Germinal center (tissue), 1 donor: ENCODE measurements at regions not wholly inside any gene's neighbourhood (a gene's known extent, or its start where the extent isn't known, plus 50 kb on each side); places are given as distances from the start of the nearest gene placed in this dataset.

ENCODE experiments used
- DNase-seq: peaks from one replicate; pipeline ENCODE4 v3.0.0; 2012; ENCODE audit warnings: mixed read lengths, low spot score

GRCh38 chr3:40858364-40859115 is 333.8 kb downstream of the ZNF621 start:
- no peak for DNase-seq

- no peak for DNase-seq
Measured at GRCh38 chr3:40862946-40863345, 336.4 kb upstream of the CTNNB1 start.

GRCh38 chr3:40864146-40864782 is 335.0 kb upstream of the CTNNB1 start:
- DNase-seq: no peak

- no peak for DNase-seq
Measured at GRCh38 chr3:40864915-40865314, 334.4 kb upstream of the CTNNB1 start.

GRCh38 chr3:40867797-40868196 is 331.5 kb upstream of the CTNNB1 start:
- no peak for DNase-seq

- no peak for DNase-seq
Measured at GRCh38 chr3:40869013-40869412, 330.3 kb upstream of the CTNNB1 start.

- DNase-seq: no peak
Measured at GRCh38 chr3:40869939-40870338, 329.4 kb upstream of the CTNNB1 start.

GRCh38 chr3:40871394-40871793 is 327.9 kb upstream of the CTNNB1 start:
- no peak for DNase-seq

GRCh38 chr3:40872258-40872920 is 326.9 kb upstream of the CTNNB1 start:
- DNase-seq: no peak

- no peak for DNase-seq
Measured at GRCh38 chr3:40873476-40873875, 325.8 kb upstream of the CTNNB1 start.

GRCh38 chr3:40873934-40874699 is 325.2 kb upstream of the CTNNB1 start:
- DNase-seq: no peak

GRCh38 chr3:40875581-40875980 is 323.7 kb upstream of the CTNNB1 start:
- DNase-seq: no peak

GRCh38 chr3:40876009-40876408 is 323.3 kb upstream of the CTNNB1 start:
- DNase-seq: no peak

- no peak for DNase-seq
Measured at GRCh38 chr3:40876496-40876895, 322.8 kb upstream of the CTNNB1 start.

GRCh38 chr3:40877631-40878463 is 321.5 kb upstream of the CTNNB1 start:
- no peak for DNase-seq

GRCh38 chr3:40878464-40878905 is 320.8 kb upstream of the CTNNB1 start:
- DNase-seq: no peak

GRCh38 chr3:40885430-40885829 is 313.9 kb upstream of the CTNNB1 start:
- DNase-seq: no peak

GRCh38 chr3:40886660-40887425 is 312.5 kb upstream of the CTNNB1 start:
- no peak for DNase-seq

GRCh38 chr3:40891186-40891585 is 308.1 kb upstream of the CTNNB1 start:
- no peak for DNase-seq

- no peak for DNase-seq
Measured at GRCh38 chr3:40895109-40895508, 304.2 kb upstream of the CTNNB1 start.

- DNase-seq: no peak
Measured at GRCh38 chr3:40899286-40899712, 300.0 kb upstream of the CTNNB1 start.
